A549 (cell line): ENCODE measurements at regions not wholly inside any gene's neighbourhood (a gene's known extent, or its start where the extent isn't known, plus 50 kb on each side); places are given as distances from the start of the nearest gene placed in this dataset.

Experiments used
- ATAC-seq, 2 experiments: fragments of 200-7000 bp in 1 of 2; fragments of >200 bp in 1 of 2; cut with Nextera tagmentation in 1 of 2; cut with Tn5 transposase in 1 of 2; 3 replicates each; pipeline versions ENCODE4 v1.8.0 to v1.9.1; 2018 to 2020; ENCODE audit warnings: mild to moderate bottlenecking in 1 of 2, moderate library complexity in 1 of 2
- CTCF ChIA-PET: fragments of 300-600 bp; sonication (Branson Sonifier 250); formaldehyde crosslinking; extraction: SDS; loops from one replicate; lab custom pipeline; 2021; ENCODE audit warnings: antibody characterized with exemption, inconsistent platforms; lab: Yijun Ruan, JAX
- POLR2A ChIA-PET: fragments of 350-600 bp; formaldehyde crosslinking; extraction: SDS; loops from one replicate; lab custom pipeline; 2021; ENCODE audit warnings: antibody characterized with exemption, inconsistent platforms; lab: Yijun Ruan, JAX
- DNase-seq, 2 experiments: peaks; one replicate each; pipeline versions ENCODE4 v3.0.0 to v3.0.0-alpha.2; 2011 to 2016; ENCODE audit warnings: low read depth in 1 of 2, low spot score in 1 of 2
- FAIRE-seq: peaks from 2 replicates; lab custom pipeline; 2011; peaks lifted over from hg19 to GRCh38; lab: Jason Lieb, UNC
- H3K27ac ChIP-seq, 2 experiments: fragments of >200 bp; sonication (Bioruptor Twin); formaldehyde crosslinking; 3 replicates each; pipeline ENCODE4 v1.5.1; 2016 to 2017
- H3K4me1 ChIP-seq: fragments of >200 bp; sonication (Bioruptor Twin); formaldehyde crosslinking; 3 replicates; pipeline ENCODE4 v1.6.1; 2016
- H3K4me2 ChIP-seq: fragments of >200 bp; sonication (Bioruptor Twin); formaldehyde crosslinking; 3 replicates; pipeline ENCODE4 v1.6.1; 2016
- H3K4me3 ChIP-seq: fragments of >200 bp; sonication (Bioruptor Twin); formaldehyde crosslinking; 3 replicates; pipeline ENCODE4 v1.5.1; 2016
- H3K9me3 ChIP-seq: fragments of >200 bp; sonication (Bioruptor Twin); formaldehyde crosslinking; 3 replicates; pipeline ENCODE4 v1.6.1; 2016
- BHLHE40 ChIP-seq: IDR thresholded peaks from 2 replicates; pipeline ENCODE4 v1.6.1; 2012; ENCODE audit warnings: low read depth, low read length, inconsistent platforms
- CBX8 ChIP-seq: fragments of 200-600 bp; sonication (generic); IDR thresholded peaks from 2 replicates; pipeline ENCODE4 v1.6.1; 2016
- CEBPB ChIP-seq, 2 experiments: fragments of >200 bp in 1 of 2; sonication (Bioruptor Twin) in 1 of 2; formaldehyde crosslinking in 1 of 2; IDR thresholded peaks; 2 replicates each; pipeline ENCODE4 v1.6.1; 2012 to 2016
- EHF ChIP-seq: fragments of 250-450 bp; sonication (Bioruptor Pico); IDR thresholded peaks from 2 replicates; pipeline ENCODE4 v1.5.0; 2020; ENCODE audit warnings: mild to moderate bottlenecking
- FOSL2 ChIP-seq, 2 experiments: fragments of 450-650 bp in 1 of 2; fragments of >200 bp in 1 of 2; sonication (Bioruptor Twin) in 1 of 2; formaldehyde crosslinking; IDR thresholded peaks; 2 replicates each; pipeline versions ENCODE4 v1.5.0 to v1.6.1; 2016 to 2020; ENCODE audit warnings: mild to moderate bottlenecking in 1 of 2, moderate library complexity in 1 of 2
- FOXS1 ChIP-seq: fragments of 250-450 bp; sonication (Bioruptor Pico); IDR thresholded peaks from 2 replicates; pipeline ENCODE4 v1.5.0; 2020; ENCODE audit warnings: mild to moderate bottlenecking, moderate library complexity
- HEYL ChIP-seq: fragments of 250-450 bp; sonication (Bioruptor Pico); IDR thresholded peaks from 2 replicates; pipeline ENCODE4 v1.8.0; 2021; ENCODE audit warnings: mild to moderate bottlenecking, moderate library complexity
- HOXA7 ChIP-seq: fragments of 250-450 bp; sonication (Bioruptor Pico); IDR thresholded peaks from 2 replicates; pipeline ENCODE4 v1.5.0; 2020; ENCODE audit warnings: mild to moderate bottlenecking, moderate library complexity
- HOXB13 ChIP-seq: fragments of 250-450 bp; sonication (Bioruptor Pico); IDR thresholded peaks from 2 replicates; pipeline ENCODE4 v1.5.0; 2020; ENCODE audit warnings: low read depth, mild to moderate bottlenecking, moderate library complexity
- KDM5A ChIP-seq: fragments of 200-600 bp; sonication (generic); IDR thresholded peaks from 2 replicates; pipeline ENCODE4 v1.6.1; 2016; ENCODE audit warnings: antibody characterized with exemption, mild to moderate bottlenecking
- MAFK ChIP-seq: fragments of 450-650 bp; IDR thresholded peaks from 2 replicates; pipeline ENCODE4 v1.6.1; 2014; ENCODE audit not compliant: partially characterized antibody
- NPAS2 ChIP-seq: fragments of 250-450 bp; sonication (Bioruptor Pico); IDR thresholded peaks from 2 replicates; pipeline ENCODE4 v1.8.0; 2022; ENCODE audit warnings: mild to moderate bottlenecking, moderate library complexity, borderline replicate concordance
- PHF8 ChIP-seq: fragments of 200-600 bp; sonication (generic); IDR thresholded peaks from 2 replicates; pipeline ENCODE4 v1.6.1; 2016; ENCODE audit warnings: low read depth, mild to moderate bottlenecking, antibody characterized with exemption, moderate library complexity, borderline replicate concordance
- POLR2AphosphoS2 ChIP-seq: conservative IDR thresholded peaks from 2 replicates; pipeline ENCODE4 v1.6.1; 2012; ENCODE audit warnings: low read length, improper control_type of control experiment, inconsistent platforms
- RARB ChIP-seq: fragments of 250-450 bp; sonication (Bioruptor Pico); IDR thresholded peaks from 2 replicates; pipeline ENCODE4 v1.8.0; 2021; ENCODE audit warnings: mild to moderate bottlenecking, moderate library complexity
- RNF2 ChIP-seq: fragments of 200-600 bp; sonication (generic); IDR thresholded peaks from 2 replicates; pipeline ENCODE4 v1.6.1; 2016; ENCODE audit warnings: low read depth, mild to moderate bottlenecking, antibody characterized with exemption, moderate library complexity, borderline replicate concordance
- TFCP2L1 ChIP-seq: fragments of 250-450 bp; sonication (Bioruptor Pico); IDR thresholded peaks from 2 replicates; pipeline ENCODE4 v1.5.0; 2021; ENCODE audit warnings: mild to moderate bottlenecking
- TP53 ChIP-seq: fragments of 250-450 bp; sonication (Bioruptor Pico); IDR thresholded peaks from 2 replicates; pipeline ENCODE4 v1.5.0; 2021; ENCODE audit warnings: mild to moderate bottlenecking, moderate library complexity
- ZC3H11A ChIP-seq: fragments of 450-650 bp; IDR thresholded peaks from 2 replicates; pipeline ENCODE4 v1.6.1; 2014; ENCODE audit warnings: antibody characterized with exemption, mild to moderate bottlenecking
- ZFP36 ChIP-seq: fragments of 450-650 bp; IDR thresholded peaks from 2 replicates; pipeline ENCODE4 v1.6.1; 2014; ENCODE audit warnings: borderline replicate concordance; ENCODE audit not compliant: partially characterized antibody
- WGBS: methylation state at CpG from one replicate; pipeline ENCODE4 v1.1.6; 2017; ENCODE audit errors: missing lambda C conversion rate; 5-methylcytosine and 5-hydroxymethylcytosine counted together
- TF ChIP-seq, protein P1 (sequence below): fragments of >200 bp; sonication (Bioruptor Twin); formaldehyde crosslinking; IDR thresholded peaks from 3 replicates; pipeline ENCODE4 v1.5.1; 2016
- TF ChIP-seq, protein P2 (sequence below): fragments of 250-450 bp; sonication (Bioruptor Pico); IDR thresholded peaks from 2 replicates; pipeline ENCODE4 v1.5.0; 2021; ENCODE audit warnings: mild to moderate bottlenecking, moderate library complexity, borderline replicate concordance
- TF ChIP-seq, protein P3 (sequence below): IDR thresholded peaks from 2 replicates; pipeline ENCODE4 v1.6.1; 2012
- TF ChIP-seq, protein P4 (sequence below): fragments of 450-650 bp; IDR thresholded peaks from 2 replicates; pipeline ENCODE4 v1.6.1; 2014; ENCODE audit warnings: antibody characterized with exemption

DNA sequence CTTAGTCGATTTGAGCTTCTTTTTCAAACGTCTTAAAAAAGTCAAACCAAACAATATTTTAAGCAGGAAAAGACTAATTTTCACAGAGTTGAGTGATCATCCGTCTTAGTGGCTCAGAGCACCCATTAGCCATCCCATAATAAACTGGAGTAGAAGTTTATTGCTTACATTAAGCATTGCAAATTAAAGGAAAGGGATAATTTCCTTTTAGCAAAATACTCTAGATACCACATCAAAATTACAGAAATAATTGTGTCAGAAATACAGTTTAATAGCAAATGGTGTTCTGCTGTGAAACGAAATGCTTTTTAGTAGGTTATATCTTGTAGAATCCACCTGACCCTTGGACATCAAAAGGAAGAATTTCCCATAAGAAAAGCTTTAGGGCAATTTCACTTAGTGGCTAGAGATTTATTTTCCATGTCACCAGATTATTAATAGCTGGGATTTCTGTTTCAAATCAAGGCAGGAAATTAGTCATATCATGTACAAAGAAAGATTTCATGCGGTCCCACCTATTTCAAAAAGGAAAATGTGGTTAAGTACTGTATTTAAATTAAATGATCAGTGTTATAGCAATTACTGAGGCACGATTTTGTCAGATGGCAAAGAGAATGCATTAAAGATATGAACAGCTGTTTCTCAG, 96.2 kb downstream of the NPTX2 start:
- ChIA-PET CTCF (interaction anchor here (1.1 to 2.3 kb wide), 2 partner anchors 32 to 280 kb away, joined by 3 to 8 read pairs; no protein-coding TSS in a partner anchor), POLR2A (no interaction called here)
- no peak overlapping the region for H3K4me2 ChIP-seq
- 17% methylated on average over 6 of the region's 6 CpGs for WGBS
- no peak overlapping the region for H3K4me3 ChIP-seq
- H3K4me1 ChIP-seq = no peaks in the 10 kb centered on the region
- H3K9me3 ChIP-seq = no peaks in the 10 kb centered on the region
- FAIRE-seq (no peak), ATAC-seq (no peak), DNase-seq (no peak)
- TF ChIP-seq CBX8 (peak; percentile 51; the same call in 1 of the 2 replicates), RNF2 (no peak; the same call in 1 of the 2 replicates), EHF (CRISPR knock-in tag) (no peak), KDM5A (no peak)
- no peak overlapping the region for H3K27ac ChIP-seq

DNA sequence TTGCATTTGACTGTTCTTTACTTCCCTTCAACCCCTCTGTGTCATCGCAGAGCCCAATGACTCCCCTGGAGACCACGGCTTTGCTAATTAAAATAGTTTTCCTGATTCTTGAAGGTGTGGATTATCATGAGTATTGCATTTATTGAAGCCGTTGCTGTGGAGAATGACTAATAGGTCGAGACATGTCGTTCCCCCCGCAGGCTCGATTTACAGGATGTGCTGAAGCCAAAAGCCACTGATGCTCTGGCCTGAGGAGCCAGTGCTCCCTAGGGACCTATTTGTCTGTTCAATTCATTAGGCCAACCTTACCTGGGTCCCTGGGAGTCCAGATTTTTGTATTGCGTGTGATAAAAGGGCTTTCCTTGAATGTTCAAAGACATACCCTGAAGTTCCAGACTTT, 102.3 kb downstream of the NPTX2 start:
- 24% methylated on average over 8 of the region's 8 CpGs for WGBS
- ChIA-PET POLR2A (no interaction called here), CTCF (interaction anchor here (1.3 kb wide), 1 partner anchor 9 kb away, joined by 3 read pairs; no protein-coding TSS in a partner anchor)
- Histone ChIP-seq H3K4me1 (no peaks in the 10 kb centered on the region), H3K4me3 (no peak overlapping the region), H3K4me2 (no peak overlapping the region), H3K9me3 (no peaks in the 10 kb centered on the region), H3K27ac (no peak overlapping the region)
- DNase-seq (no peak), FAIRE-seq (no peak), ATAC-seq (no peak)
- TF ChIP-seq FOSL2 (IDR thresholded peaks at IDR 0.05) = no peak
- no peak for TF ChIP-seq FOSL2 (CRISPR knock-in tag; IDR thresholded peaks at IDR 0.05)
- TF ChIP-seq, protein P1, sequence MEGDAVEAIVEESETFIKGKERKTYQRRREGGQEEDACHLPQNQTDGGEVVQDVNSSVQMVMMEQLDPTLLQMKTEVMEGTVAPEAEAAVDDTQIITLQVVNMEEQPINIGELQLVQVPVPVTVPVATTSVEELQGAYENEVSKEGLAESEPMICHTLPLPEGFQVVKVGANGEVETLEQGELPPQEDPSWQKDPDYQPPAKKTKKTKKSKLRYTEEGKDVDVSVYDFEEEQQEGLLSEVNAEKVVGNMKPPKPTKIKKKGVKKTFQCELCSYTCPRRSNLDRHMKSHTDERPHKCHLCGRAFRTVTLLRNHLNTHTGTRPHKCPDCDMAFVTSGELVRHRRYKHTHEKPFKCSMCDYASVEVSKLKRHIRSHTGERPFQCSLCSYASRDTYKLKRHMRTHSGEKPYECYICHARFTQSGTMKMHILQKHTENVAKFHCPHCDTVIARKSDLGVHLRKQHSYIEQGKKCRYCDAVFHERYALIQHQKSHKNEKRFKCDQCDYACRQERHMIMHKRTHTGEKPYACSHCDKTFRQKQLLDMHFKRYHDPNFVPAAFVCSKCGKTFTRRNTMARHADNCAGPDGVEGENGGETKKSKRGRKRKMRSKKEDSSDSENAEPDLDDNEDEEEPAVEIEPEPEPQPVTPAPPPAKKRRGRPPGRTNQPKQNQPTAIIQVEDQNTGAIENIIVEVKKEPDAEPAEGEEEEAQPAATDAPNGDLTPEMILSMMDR = no peak
- no peak for TF ChIP-seq ZFP36
- TF ChIP-seq RARB (CRISPR knock-in tag) = no peak
- no peak for TF ChIP-seq HEYL (CRISPR knock-in tag)
- TF ChIP-seq PHF8 = no peak
- TF ChIP-seq ZC3H11A = no peak
- TF ChIP-seq CEBPB (IDR thresholded peaks at IDR 0.05) = no peak
- TF ChIP-seq, protein P2, sequence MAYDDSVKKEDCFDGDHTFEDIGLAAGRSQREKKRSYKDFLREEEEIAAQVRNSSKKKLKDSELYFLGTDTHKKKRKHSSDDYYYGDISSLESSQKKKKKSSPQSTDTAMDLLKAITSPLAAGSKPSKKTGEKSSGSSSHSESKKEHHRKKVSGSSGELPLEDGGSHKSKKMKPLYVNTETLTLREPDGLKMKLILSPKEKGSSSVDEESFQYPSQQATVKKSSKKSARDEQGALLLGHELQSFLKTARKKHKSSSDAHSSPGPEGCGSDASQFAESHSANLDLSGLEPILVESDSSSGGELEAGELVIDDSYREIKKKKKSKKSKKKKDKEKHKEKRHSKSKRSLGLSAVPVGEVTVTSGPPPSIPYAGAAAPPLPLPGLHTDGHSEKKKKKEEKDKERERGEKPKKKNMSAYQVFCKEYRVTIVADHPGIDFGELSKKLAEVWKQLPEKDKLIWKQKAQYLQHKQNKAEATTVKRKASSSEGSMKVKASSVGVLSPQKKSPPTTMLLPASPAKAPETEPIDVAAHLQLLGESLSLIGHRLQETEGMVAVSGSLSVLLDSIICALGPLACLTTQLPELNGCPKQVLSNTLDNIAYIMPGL (CRISPR knock-in tag) = no peak
- TF ChIP-seq CBX8 = no peak
- TF ChIP-seq, protein P3, sequence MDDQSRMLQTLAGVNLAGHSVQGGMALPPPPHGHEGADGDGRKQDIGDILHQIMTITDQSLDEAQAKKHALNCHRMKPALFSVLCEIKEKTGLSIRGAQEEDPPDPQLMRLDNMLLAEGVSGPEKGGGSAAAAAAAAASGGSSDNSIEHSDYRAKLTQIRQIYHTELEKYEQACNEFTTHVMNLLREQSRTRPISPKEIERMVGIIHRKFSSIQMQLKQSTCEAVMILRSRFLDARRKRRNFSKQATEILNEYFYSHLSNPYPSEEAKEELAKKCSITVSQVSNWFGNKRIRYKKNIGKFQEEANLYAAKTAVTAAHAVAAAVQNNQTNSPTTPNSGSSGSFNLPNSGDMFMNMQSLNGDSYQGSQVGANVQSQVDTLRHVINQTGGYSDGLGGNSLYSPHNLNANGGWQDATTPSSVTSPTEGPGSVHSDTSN = no peak
- TF ChIP-seq MAFK = no peak
- no peak for TF ChIP-seq HOXB13 (CRISPR knock-in tag)

DNA sequence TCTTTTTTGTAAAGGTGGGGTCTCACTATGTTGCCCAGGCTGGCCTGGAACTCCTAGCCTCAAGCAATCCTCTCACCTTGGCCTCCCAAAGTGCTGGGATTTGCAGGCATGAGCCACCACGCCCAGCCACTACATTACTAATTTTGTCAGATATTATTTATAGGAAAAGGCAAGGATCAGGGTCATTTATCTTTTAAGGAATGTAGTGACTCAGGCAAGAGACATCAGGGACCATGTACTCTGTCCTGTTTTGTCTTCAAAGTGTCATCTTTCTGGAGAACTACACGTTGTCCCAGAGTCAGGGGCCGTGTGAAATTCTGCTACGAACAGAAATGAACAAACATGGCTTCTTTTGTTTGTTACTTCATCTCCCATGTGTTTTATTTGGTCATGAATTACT, 105.3 kb downstream of the NPTX2 start:
- CTCF ChIA-PET = no interaction called here
- H3K4me3 ChIP-seq = no peak overlapping the region
- ATAC-seq (no peak), FAIRE-seq (no peak), DNase-seq (no peak)
- H3K9me3 ChIP-seq = no peaks in the 10 kb centered on the region
- 30% methylated on average over 4 of the region's 4 CpGs for WGBS
- H3K4me1 ChIP-seq = no peaks in the 10 kb centered on the region
- no peak overlapping the region for H3K4me2 ChIP-seq
- H3K27ac ChIP-seq = no peak overlapping the region
- POLR2A ChIA-PET = no interaction called here
- TF ChIP-seq HOXA7 (no peak), POLR2AphosphoS2 (no peak), KDM5A (no peak), TP53 (no peak), NPAS2 (CRISPR knock-in tag) (no peak), FOXS1 (CRISPR knock-in tag) (no peak), BHLHE40 (no peak), HEYL (CRISPR knock-in tag) (no peak), TFCP2L1 (no peak), RNF2 (no peak), CBX8 (no peak), MAFK (no peak)
- TF ChIP-seq, protein P2 (CRISPR knock-in tag) = no peak
- TF ChIP-seq, protein P4, sequence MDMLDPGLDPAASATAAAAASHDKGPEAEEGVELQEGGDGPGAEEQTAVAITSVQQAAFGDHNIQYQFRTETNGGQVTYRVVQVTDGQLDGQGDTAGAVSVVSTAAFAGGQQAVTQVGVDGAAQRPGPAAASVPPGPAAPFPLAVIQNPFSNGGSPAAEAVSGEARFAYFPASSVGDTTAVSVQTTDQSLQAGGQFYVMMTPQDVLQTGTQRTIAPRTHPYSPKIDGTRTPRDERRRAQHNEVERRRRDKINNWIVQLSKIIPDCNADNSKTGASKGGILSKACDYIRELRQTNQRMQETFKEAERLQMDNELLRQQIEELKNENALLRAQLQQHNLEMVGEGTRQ = no peak
